Right atrium auricular region (tissue), 2 donors: ENCODE measurements at regions not wholly inside any gene's neighbourhood (a gene's known extent, or its start where the extent isn't known, plus 50 kb on each side); places are given as distances from the start of the nearest gene placed in this dataset.

ENCODE experiments used
- DNase-seq: peaks from one replicate; pipeline ENCODE4 v3.0.0-alpha.2; 2019; ENCODE audit warnings: low spot score
- H3K27ac ChIP-seq, 2 donors: fragments of 200-600 bp; sonication (generic); 1 replicate in 1 of 2; 2 replicates in 1 of 2; pipeline ENCODE4 v1.5.1; 2016 to 2019
- H3K27me3 ChIP-seq, 2 donors: fragments of 200-600 bp; sonication (generic); one replicate each; pipeline versions ENCODE4 v1.5.1 to v1.6.0; 2017 to 2019
- H3K36me3 ChIP-seq: fragments of 200-600 bp; sonication (generic); one replicate; pipeline ENCODE4 v1.5.1; 2016
- H3K4me1 ChIP-seq, 2 donors: fragments of 200-600 bp; sonication (generic); one replicate each; pipeline versions ENCODE4 v1.5.1 to v1.6.0; 2017 to 2019
- H3K4me3 ChIP-seq, 2 donors: fragments of 200-600 bp; sonication (generic); 1 replicate in 1 of 2; 2 replicates in 1 of 2; pipeline ENCODE4 v1.5.1; 2017 to 2019; ENCODE audit warnings: mild to moderate bottlenecking in 1 of 2, moderate library complexity in 1 of 2
- H3K9me3 ChIP-seq, 2 donors: fragments of 200-600 bp; sonication (generic); one replicate each; pipeline ENCODE4 v1.5.1; 2019
- CTCF ChIP-seq, 2 donors: fragments of 200-600 bp; sonication (generic); IDR thresholded peaks; one replicate each; pipeline ENCODE4 v1.5.1; 2019; ENCODE audit warnings: antibody characterized with exemption in 2 of 2

DNA sequence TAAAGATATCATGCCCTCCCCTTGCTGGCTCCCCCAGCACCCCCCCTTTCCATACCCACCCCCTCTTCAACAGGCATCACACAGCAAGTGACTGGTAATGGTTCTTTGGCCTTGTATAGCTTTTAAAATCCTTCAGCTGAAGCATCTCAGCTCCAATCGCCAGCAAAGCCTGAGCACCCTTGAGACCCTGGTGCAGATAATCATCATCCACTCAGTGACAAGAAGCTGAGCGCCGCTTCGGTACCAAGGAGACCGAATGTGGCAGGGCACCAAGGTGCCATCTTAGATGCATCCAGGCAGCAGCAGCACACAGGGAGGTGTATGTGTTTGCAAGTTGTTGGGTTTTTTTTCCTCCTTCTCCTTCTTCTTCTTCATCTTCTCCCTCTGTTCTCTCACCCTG, 232.7 kb downstream of the BCL11A start:
- peaks cover 0 to 3% of the 10 kb centered on the region in 2 donors for H3K9me3 ChIP-seq
- no peak overlapping the region for H3K27ac ChIP-seq
- no peaks in the 10 kb centered on the region for H3K27me3 ChIP-seq
- TF ChIP-seq CTCF (IDR thresholded peaks at IDR 0.05), result no peak
- DNase-seq, result no peak
- no peaks in the 10 kb centered on the region for H3K36me3 ChIP-seq
- no peaks in the 10 kb centered on the region for H3K4me1 ChIP-seq
- no peak overlapping the region for H3K4me3 ChIP-seq

GRCh38 chr2:60319031-60319547, 234.4 kb downstream of the BCL11A start:
- H3K36me3 ChIP-seq, result no peaks in the 10 kb centered on the region
- no peak overlapping the region for H3K27ac ChIP-seq
- H3K4me3 ChIP-seq, result no peak overlapping the region
- no peak for TF ChIP-seq CTCF (IDR thresholded peaks at IDR 0.05)
- no peaks in the 10 kb centered on the region for H3K9me3 ChIP-seq
- no peaks in the 10 kb centered on the region for H3K27me3 ChIP-seq
- no peak for DNase-seq
- H3K4me1 ChIP-seq, result no peaks in the 10 kb centered on the region

DNA sequence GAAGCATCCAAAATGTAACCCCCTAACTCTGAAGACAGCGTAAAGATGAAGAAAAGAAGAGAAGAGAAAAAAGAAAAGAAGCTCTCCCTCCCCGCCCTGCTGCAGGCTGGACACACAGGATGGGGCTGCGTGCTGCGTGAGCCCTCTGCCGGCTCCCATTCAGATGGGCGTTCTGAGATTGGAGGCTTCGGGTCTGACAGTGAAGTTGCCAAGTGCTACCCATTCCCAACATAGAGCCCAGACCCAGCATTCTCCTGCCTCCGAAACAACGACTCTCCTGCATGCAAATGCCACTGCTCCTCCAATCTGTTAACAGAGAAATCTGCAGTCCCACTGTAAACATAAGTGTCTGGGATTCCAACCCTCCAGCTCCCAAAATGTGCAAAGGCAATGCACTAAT, 234.9 kb downstream of the BCL11A start:
- Histone ChIP-seq H3K9me3 (no peaks in the 10 kb centered on the region), H3K36me3 (no peaks in the 10 kb centered on the region), H3K4me3 (no peak overlapping the region), H3K27ac (no peak overlapping the region), H3K4me1 (no peaks in the 10 kb centered on the region), H3K27me3 (no peaks in the 10 kb centered on the region)
- peak in 1 of 2 donors; percentile 49 for TF ChIP-seq CTCF (IDR thresholded peaks at IDR 0.05)
- DNase-seq, result no peak

DNA sequence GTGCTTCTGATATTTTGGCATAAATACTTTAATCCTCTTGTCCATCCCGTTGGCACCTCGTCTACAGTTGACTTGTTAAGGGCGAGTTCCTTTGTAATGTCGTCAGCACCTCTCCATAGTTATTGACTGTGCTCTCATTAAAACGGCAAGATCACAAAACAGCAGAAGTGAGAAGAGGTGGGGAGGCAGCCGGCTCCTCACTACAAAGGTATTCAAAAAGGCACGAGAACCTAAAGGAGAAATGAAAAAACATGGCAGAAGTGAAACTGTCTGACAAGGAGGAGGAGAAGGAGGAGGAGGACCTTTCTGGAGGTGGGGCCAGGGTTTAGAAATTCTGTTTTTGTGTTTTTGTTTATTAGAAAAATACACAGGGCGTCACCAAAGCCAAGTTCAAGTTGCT, 235.6 kb downstream of the BCL11A start:
- DNase-seq, result no peak
- Histone ChIP-seq H3K36me3 (no peaks in the 10 kb centered on the region), H3K4me3 (no peak overlapping the region), H3K27ac (no peak overlapping the region), H3K27me3 (no peaks in the 10 kb centered on the region), H3K9me3 (no peaks in the 10 kb centered on the region), H3K4me1 (no peaks in the 10 kb centered on the region)
- no peak for TF ChIP-seq CTCF (IDR thresholded peaks at IDR 0.05)

GRCh38 chr2:60317034-60317386, 236.4 kb downstream of the BCL11A start:
- Histone ChIP-seq H3K36me3 (no peaks in the 10 kb centered on the region), H3K4me1 (no peaks in the 10 kb centered on the region), H3K27ac (no peak overlapping the region), H3K4me3 (no peak overlapping the region), H3K9me3 (no peaks in the 10 kb centered on the region), H3K27me3 (no peaks in the 10 kb centered on the region)
- TF ChIP-seq CTCF (IDR thresholded peaks at IDR 0.05), result no peak
- no peak for DNase-seq

- Histone ChIP-seq H3K27me3 (no peaks in the 10 kb centered on the region), H3K27ac (no peak overlapping the region), H3K36me3 (no peaks in the 10 kb centered on the region), H3K9me3 (no peaks in the 10 kb centered on the region), H3K4me3 (no peak overlapping the region), H3K4me1 (no peaks in the 10 kb centered on the region)
- TF ChIP-seq CTCF (IDR thresholded peaks at IDR 0.05), result no peak
- no peak for DNase-seq
Observed at GRCh38 chr2:60316381-60317033, 236.9 kb downstream of the BCL11A start.
